GM23338 (cell line): ENCODE measurements at regions not wholly inside any gene's neighbourhood (a gene's known extent, or its start where the extent isn't known, plus 50 kb on each side); places are given as distances from the start of the nearest gene placed in this dataset.

Source experiments
- CTCF ChIP-seq, 2 experiments: fragments of 200-600 bp in 1 of 2; sonication (generic) in 1 of 2; conservative IDR thresholded peaks; 2 replicates each; pipeline versions ENCODE4 v1.5.1 to v1.6.1; 2016 to 2017; ENCODE audit warnings: antibody characterized with exemption in 2 of 2, low read depth in 2 of 2, mild to moderate bottlenecking in 2 of 2, moderate library complexity in 1 of 2
- ETS1 ChIP-seq: IDR thresholded peaks from 2 replicates; pipeline ENCODE4 v1.6.1; 2016; ENCODE audit warnings: antibody characterized with exemption
- EZH2 ChIP-seq: fragments of 200-600 bp; sonication (generic); IDR thresholded peaks from one replicate; pipeline ENCODE4 v1.8.0; 2017; ENCODE audit warnings: antibody characterized with exemption, mild to moderate bottlenecking, low read depth; ENCODE audit not compliant: unreplicated experiment
- EZH2phosphoT487 ChIP-seq: fragments of 200-600 bp; sonication (generic); IDR thresholded peaks from one replicate; pipeline ENCODE4 v1.8.1; 2018; ENCODE audit warnings: antibody characterized with exemption; ENCODE audit not compliant: unreplicated experiment
- JUNB ChIP-seq: IDR thresholded peaks from one replicate; pipeline ENCODE4 v1.6.1; 2016; ENCODE audit warnings: antibody characterized with exemption; ENCODE audit not compliant: unreplicated experiment
- NANOG ChIP-seq: IDR thresholded peaks from 2 replicates; pipeline ENCODE4 v1.6.1; 2016; ENCODE audit warnings: antibody characterized with exemption, borderline replicate concordance
- POLR2AphosphoS5 ChIP-seq: IDR thresholded peaks from 2 replicates; pipeline ENCODE4 v1.6.1; 2016; ENCODE audit warnings: antibody characterized with exemption, low read depth
- REST ChIP-seq: IDR thresholded peaks from one replicate; pipeline ENCODE4 v1.6.1; 2018; ENCODE audit warnings: antibody characterized with exemption; ENCODE audit not compliant: unreplicated experiment
- STAT1 ChIP-seq: IDR thresholded peaks from one replicate; pipeline ENCODE4 v1.6.1; 2016; ENCODE audit warnings: antibody characterized with exemption; ENCODE audit not compliant: unreplicated experiment
- ZNF114 ChIP-seq: fragments of 250-450 bp; sonication (Bioruptor Pico); IDR thresholded peaks from 2 replicates; pipeline ENCODE4 v1.5.0; 2020; ENCODE audit warnings: mild to moderate bottlenecking, moderate library complexity

GRCh38 chr7:130869918-130870317 lies 135.9 kb upstream of the KLF14 start:
- TF ChIP-seq CTCF (conservative IDR thresholded peaks at IDR 0.05; ENCODE audit: low read depth in 2 of 2) (no peak), REST (no peak), POLR2AphosphoS5 (no peak), ZNF114 (CRISPR knock-in tag) (no peak), EZH2 (no peak), EZH2phosphoT487 (no peak), ETS1 (no peak), JUNB (no peak), NANOG (no peak), STAT1 (no peak)
